Esophagus muscularis mucosa (tissue), 4 donors: ENCODE measurements at regions not wholly inside any gene's neighbourhood (a gene's known extent, or its start where the extent isn't known, plus 50 kb on each side); places are given as distances from the start of the nearest gene placed in this dataset.

Experiments used
- CTCF ChIP-seq, 3 experiments: fragments of 200-600 bp in 2 of 3; fragments of 450-650 bp in 1 of 3; sonication (generic) in 2 of 3; IDR thresholded peaks; one replicate each; pipeline ENCODE4 v1.5.1; 2017 to 2019; ENCODE audit warnings: antibody characterized with exemption in 3 of 3, mild to moderate bottlenecking in 2 of 3, moderate library complexity in 1 of 3
- EP300 ChIP-seq: sonication (generic); formaldehyde crosslinking; IDR thresholded peaks from one replicate; pipeline ENCODE4 v1.6.1; 2017; ENCODE audit warnings: antibody characterized with exemption
- POLR2A ChIP-seq: fragments of 450-650 bp; IDR thresholded peaks from one replicate; pipeline ENCODE4 v1.6.1; 2017; ENCODE audit warnings: antibody characterized with exemption, moderate library complexity, mild to moderate bottlenecking, low read depth
- POLR2AphosphoS5 ChIP-seq, 2 donors: sonication (generic); formaldehyde crosslinking; IDR thresholded peaks; one replicate each; pipeline ENCODE4 v1.6.1; 2017; ENCODE audit warnings: antibody characterized with exemption in 2 of 2

GRCh38 chr3:102302020-102302419 lies 132.8 kb upstream of the ZPLD1 start:
- TF ChIP-seq CTCF (IDR thresholded peaks at IDR 0.05) (no peak), EP300 (no peak), POLR2AphosphoS5 (IDR thresholded peaks at IDR 0.05) (no peak), POLR2A (no peak)
